Stimulated activated CD8-positive, alpha-beta memory T cell treated with anti-CD3 and anti-CD28 coated beads, Interleukin-15, amount 100 ng/mL, for 4 hours (primary cell): ENCODE measurements at regions not wholly inside any gene's neighbourhood (a gene's known extent, or its start where the extent isn't known, plus 50 kb on each side); places are given as distances from the start of the nearest gene placed in this dataset.
"Not testable (repeated sequence)": the region's sequence is repeated elsewhere in the genome, so short reads cannot be mapped to it uniquely, and the experiment has no call there.

ENCODE experiments used
- DNase-seq, 2 donors: peaks; one replicate each; pipeline ENCODE4 v3.0.0-alpha.2; 2020; ENCODE audit warnings: low read depth in 2 of 2

GRCh38 chr10:8688881-8689280, 634.4 kb downstream of the GATA3 start:
- DNase-seq: no peak

GRCh38 chr10:8691498-8692017, 637.1 kb downstream of the GATA3 start:
- DNase-seq: no peak

- DNase-seq: not testable (repeated sequence)
Measured at GRCh38 chr10:8693635-8694034, 639.1 kb downstream of the GATA3 start.

GRCh38 chr10:8696746-8697145, 642.3 kb downstream of the GATA3 start:
- no peak for DNase-seq

- no peak for DNase-seq
Measured at GRCh38 chr10:8700689-8701088, 646.2 kb downstream of the GATA3 start.

GRCh38 chr10:8702181-8702580, 647.7 kb downstream of the GATA3 start:
- no peak for DNase-seq

GRCh38 chr10:8705415-8705814, 650.9 kb downstream of the GATA3 start:
- DNase-seq: no peak

- no peak for DNase-seq
Measured at GRCh38 chr10:8712656-8713055, 658.2 kb downstream of the GATA3 start.

GRCh38 chr10:8719971-8720370, 665.5 kb downstream of the GATA3 start:
- DNase-seq: no peak

GRCh38 chr10:8721650-8722049, 667.2 kb downstream of the GATA3 start:
- no peak for DNase-seq

GRCh38 chr10:8722835-8723234, 668.3 kb downstream of the GATA3 start:
- no peak for DNase-seq

- DNase-seq: no peak
Measured at GRCh38 chr10:8725343-8725742, 670.9 kb downstream of the GATA3 start.

GRCh38 chr10:8726084-8726778, 671.7 kb downstream of the GATA3 start:
- no peak for DNase-seq

- DNase-seq: no peak
Measured at GRCh38 chr10:8726779-8727084, 672.2 kb downstream of the GATA3 start.

GRCh38 chr10:8731121-8732095, 676.9 kb downstream of the GATA3 start:
- no peak for DNase-seq

- no peak for DNase-seq
Measured at GRCh38 chr10:8738987-8739386, 684.5 kb downstream of the GATA3 start.

- DNase-seq: no peak
Measured at GRCh38 chr10:8752146-8752843, 697.8 kb downstream of the GATA3 start.

- no peak for DNase-seq
Measured at GRCh38 chr10:8758029-8758428, 703.5 kb downstream of the GATA3 start.

- no peak for DNase-seq
Measured at GRCh38 chr10:8766899-8767298, 712.4 kb downstream of the GATA3 start.

- DNase-seq: no peak
Measured at GRCh38 chr10:8767591-8767990, 713.1 kb downstream of the GATA3 start.

GRCh38 chr10:8768341-8768740, 713.9 kb downstream of the GATA3 start:
- no peak for DNase-seq

GRCh38 chr10:8768852-8769251, 714.4 kb downstream of the GATA3 start:
- DNase-seq: no peak
